ENCODE measurements at regions not wholly inside any gene's neighbourhood (a gene's known extent, or its start where the extent isn't known, plus 50 kb on each side); places are given as distances from the start of the nearest gene placed in this dataset.

- TF ChIP-seq POLR2A (conservative IDR thresholded peaks at IDR 0.05) (no peak), SMC3 (conservative IDR thresholded peaks at IDR 0.05; ENCODE audit: insufficient read depth, low read depth, low read length) (no peak), POLR2AphosphoS5 (IDR thresholded peaks at IDR 0.05; ENCODE audit: control insufficient read depth, insufficient read depth, low read depth, low read length) (no peak), ZC3H8 (IDR thresholded peaks at IDR 0.05) (no peak), MAZ (CRISPR knock-in tag; conservative IDR thresholded peaks at IDR 0.05 in 1 of 2, IDR thresholded peaks at IDR 0.05 in 1 of 2) (no peak), GTF2F1 (IDR thresholded peaks at IDR 0.05; ENCODE audit: low read depth, low read length) (no peak), SP2 (IDR thresholded peaks at IDR 0.05; ENCODE audit: extremely low read depth, low read depth, low read length, poor library complexity, severe bottlenecking) (no peak), TCF15 (CRISPR knock-in tag; IDR thresholded peaks at IDR 0.05) (no peak), USF1 (CRISPR knock-in tag; IDR thresholded peaks at IDR 0.05) (no peak), MLLT1 (IDR thresholded peaks at IDR 0.05) (no peak), CTCF (IDR thresholded peaks at IDR 0.05 in 2 of 3, conservative IDR thresholded peaks at IDR 0.05 in 1 of 3; ENCODE audit: insufficient read depth in 2 of 3, low read depth in 1 of 3, low read length in 3 of 3) (no peak)
Observed at GRCh38 chr9:13994240-13994639, 319.7 kb downstream of the NFIB start.

Measured in K562 (cell line).